Chondrocyte (in vitro differentiated cells): ENCODE measurements at regions not wholly inside any gene's neighbourhood (a gene's known extent, or its start where the extent isn't known, plus 50 kb on each side); places are given as distances from the start of the nearest gene placed in this dataset.
"Not testable (repeated sequence)": the region's sequence is repeated elsewhere in the genome, so short reads cannot be mapped to it uniquely, and the experiment has no call there.

Experiments used
- DNase-seq: peaks from one replicate; pipeline ENCODE4 v3.0.0; 2021; ENCODE audit warnings: mixed read lengths, low spot score
- H3K27ac Mint-ChIP-seq: one replicate; pipeline ENCODE4 v1.8.0; 2021; ENCODE audit warnings: mild to moderate bottlenecking, moderate library complexity, mixed read lengths; ENCODE audit not compliant: unreplicated experiment
- H3K27me3 Mint-ChIP-seq: 2 replicates; pipeline ENCODE4 v1.8.0; 2021; ENCODE audit warnings: low read depth, mixed read lengths
- H3K36me3 Mint-ChIP-seq: 2 replicates; pipeline ENCODE4 v1.8.0; 2021; ENCODE audit warnings: low read depth, mixed read lengths
- H3K4me1 Mint-ChIP-seq: 2 replicates; pipeline ENCODE4 v1.8.0; 2021; ENCODE audit warnings: low read depth, mild to moderate bottlenecking, mixed read lengths
- H3K4me3 Mint-ChIP-seq: one replicate; pipeline ENCODE4 v1.8.0; 2021; ENCODE audit warnings: mild to moderate bottlenecking, moderate library complexity, mixed read lengths; ENCODE audit not compliant: unreplicated experiment
- H3K9me3 Mint-ChIP-seq: 2 replicates; pipeline ENCODE4 v1.8.0; 2021; ENCODE audit warnings: low read depth, mixed read lengths
- CTCF ChIP-seq: fragments of 200-600 bp; sonication (generic); IDR thresholded peaks from 2 replicates; pipeline ENCODE4 v1.5.0; 2021; ENCODE audit warnings: antibody characterized with exemption, mild to moderate bottlenecking, moderate library complexity

GRCh38 chr14:98931126-98931525 lies 340.9 kb downstream of the BCL11B start:
- TF ChIP-seq CTCF: no peak
- no peaks in the 10 kb centered on the region for H3K9me3 Mint-ChIP-seq
- H3K4me1 Mint-ChIP-seq: peaks cover 3% of the 10 kb centered on the region
- no peaks in the 10 kb centered on the region for H3K36me3 Mint-ChIP-seq
- H3K27me3 Mint-ChIP-seq: peaks cover 38% of the 10 kb centered on the region
- no peak overlapping the region for H3K27ac Mint-ChIP-seq
- no peak overlapping the region for H3K4me3 Mint-ChIP-seq
- no peak for DNase-seq

- peaks cover under 1% of the 10 kb centered on the region for H3K4me1 Mint-ChIP-seq
- no peaks in the 10 kb centered on the region for H3K9me3 Mint-ChIP-seq
- no peak overlapping the region for H3K4me3 Mint-ChIP-seq
- H3K27me3 Mint-ChIP-seq: peaks cover 42% of the 10 kb centered on the region
- DNase-seq: no peak
- no peak for TF ChIP-seq CTCF
- H3K27ac Mint-ChIP-seq: no peak overlapping the region
- no peaks in the 10 kb centered on the region for H3K36me3 Mint-ChIP-seq
Observed at GRCh38 chr14:98931911-98932310, 340.1 kb downstream of the BCL11B start.

GRCh38 chr14:98932431-98933325 lies 339.3 kb downstream of the BCL11B start:
- no peaks in the 10 kb centered on the region for H3K9me3 Mint-ChIP-seq
- no peak overlapping the region for H3K4me3 Mint-ChIP-seq
- H3K27ac Mint-ChIP-seq: no peak overlapping the region
- DNase-seq: no peak
- no peaks in the 10 kb centered on the region for H3K36me3 Mint-ChIP-seq
- no peak for TF ChIP-seq CTCF
- no peaks in the 10 kb centered on the region for H3K4me1 Mint-ChIP-seq
- H3K27me3 Mint-ChIP-seq: peaks cover 48% of the 10 kb centered on the region

GRCh38 chr14:98934569-98934968 lies 337.4 kb downstream of the BCL11B start:
- not testable (repeated sequence) for H3K36me3 Mint-ChIP-seq, H3K27ac Mint-ChIP-seq, H3K4me1 Mint-ChIP-seq, H3K4me3 Mint-ChIP-seq, DNase-seq, H3K9me3 Mint-ChIP-seq
- peaks cover 56% of the 10 kb centered on the region for H3K27me3 Mint-ChIP-seq

GRCh38 chr14:98935921-98936320 lies 336.1 kb downstream of the BCL11B start:
- Mint-ChIP-seq H3K9me3 (no peaks in the 10 kb centered on the region), H3K36me3 (no peaks in the 10 kb centered on the region), H3K27me3 (peaks cover 54% of the 10 kb centered on the region), H3K4me1 (no peaks in the 10 kb centered on the region), H3K4me3 (no peak overlapping the region), H3K27ac (no peak overlapping the region)
- DNase-seq: no peak
- TF ChIP-seq CTCF: no peak

- H3K27me3 Mint-ChIP-seq: peaks cover 47% of the 10 kb centered on the region
- no peak overlapping the region for H3K27ac Mint-ChIP-seq
- no peak for DNase-seq
- no peak for TF ChIP-seq CTCF
- no peaks in the 10 kb centered on the region for H3K36me3 Mint-ChIP-seq
- H3K4me1 Mint-ChIP-seq: no peaks in the 10 kb centered on the region
- H3K9me3 Mint-ChIP-seq: no peaks in the 10 kb centered on the region
- H3K4me3 Mint-ChIP-seq: no peak overlapping the region
Observed at GRCh38 chr14:98937021-98937420, 335.0 kb downstream of the BCL11B start.
